GM23338 (cell line): ENCODE measurements at regions not wholly inside any gene's neighbourhood (a gene's known extent, or its start where the extent isn't known, plus 50 kb on each side); places are given as distances from the start of the nearest gene placed in this dataset.

ENCODE experiments used
- EZH2 ChIP-seq: fragments of 200-600 bp; sonication (generic); IDR thresholded peaks from one replicate; pipeline ENCODE4 v1.8.0; 2017; ENCODE audit warnings: antibody characterized with exemption, mild to moderate bottlenecking, low read depth; ENCODE audit not compliant: unreplicated experiment
- EZH2phosphoT487 ChIP-seq: fragments of 200-600 bp; sonication (generic); IDR thresholded peaks from one replicate; pipeline ENCODE4 v1.8.1; 2018; ENCODE audit warnings: antibody characterized with exemption; ENCODE audit not compliant: unreplicated experiment
- JUNB ChIP-seq: IDR thresholded peaks from one replicate; pipeline ENCODE4 v1.6.1; 2016; ENCODE audit warnings: antibody characterized with exemption; ENCODE audit not compliant: unreplicated experiment
- POLR2AphosphoS5 ChIP-seq: IDR thresholded peaks from 2 replicates; pipeline ENCODE4 v1.6.1; 2016; ENCODE audit warnings: antibody characterized with exemption, low read depth
- ZNF331 ChIP-seq: fragments of 250-450 bp; sonication (Bioruptor Pico); IDR thresholded peaks from 2 replicates; pipeline ENCODE4 v1.5.0; 2020; ENCODE audit warnings: low read depth, mild to moderate bottlenecking, moderate library complexity
- TF ChIP-seq, protein P1 (sequence below), 2 experiments: fragments of 200-600 bp in 1 of 2; sonication (generic) in 1 of 2; conservative IDR thresholded peaks; 2 replicates each; pipeline versions ENCODE4 v1.5.1 to v1.6.1; 2016 to 2017; ENCODE audit warnings: antibody characterized with exemption in 2 of 2, low read depth in 2 of 2, mild to moderate bottlenecking in 2 of 2, moderate library complexity in 1 of 2
- TF ChIP-seq, protein P2 (sequence below): IDR thresholded peaks from 2 replicates; pipeline ENCODE4 v1.6.1; 2016; ENCODE audit warnings: antibody characterized with exemption
- TF ChIP-seq, protein P3 (sequence below): IDR thresholded peaks from one replicate; pipeline ENCODE4 v1.6.1; 2018; ENCODE audit warnings: antibody characterized with exemption; ENCODE audit not compliant: unreplicated experiment

DNA sequence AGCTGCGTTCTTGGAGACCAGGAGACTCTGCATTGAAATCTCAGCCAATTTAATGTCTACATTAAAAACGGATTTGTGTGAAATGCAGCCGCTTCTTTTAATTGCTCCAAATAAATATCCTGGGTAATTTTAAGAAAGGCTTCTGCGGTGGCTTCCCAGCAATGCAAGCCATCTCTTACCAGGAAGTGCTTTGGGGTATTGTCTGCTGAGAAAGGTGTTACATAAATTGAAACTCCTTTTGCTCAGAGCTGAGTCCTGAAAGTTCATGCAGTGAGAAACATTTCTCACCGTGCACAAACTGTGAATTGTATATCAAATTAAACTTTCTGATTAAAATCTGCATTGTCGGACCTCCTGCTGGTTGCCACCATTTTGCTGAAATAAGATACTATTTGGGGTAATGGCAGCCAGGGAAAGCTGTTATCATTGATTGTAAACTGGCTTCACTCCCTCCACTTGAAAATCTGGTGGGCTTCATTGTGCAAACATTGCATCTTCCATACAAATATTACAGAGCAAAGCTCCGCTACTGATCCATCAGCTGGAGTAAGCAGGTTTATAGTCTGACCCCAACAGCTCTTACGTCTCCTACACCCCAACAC, 59.5 kb downstream of the ZIC5 start:
- TF ChIP-seq, protein P1, sequence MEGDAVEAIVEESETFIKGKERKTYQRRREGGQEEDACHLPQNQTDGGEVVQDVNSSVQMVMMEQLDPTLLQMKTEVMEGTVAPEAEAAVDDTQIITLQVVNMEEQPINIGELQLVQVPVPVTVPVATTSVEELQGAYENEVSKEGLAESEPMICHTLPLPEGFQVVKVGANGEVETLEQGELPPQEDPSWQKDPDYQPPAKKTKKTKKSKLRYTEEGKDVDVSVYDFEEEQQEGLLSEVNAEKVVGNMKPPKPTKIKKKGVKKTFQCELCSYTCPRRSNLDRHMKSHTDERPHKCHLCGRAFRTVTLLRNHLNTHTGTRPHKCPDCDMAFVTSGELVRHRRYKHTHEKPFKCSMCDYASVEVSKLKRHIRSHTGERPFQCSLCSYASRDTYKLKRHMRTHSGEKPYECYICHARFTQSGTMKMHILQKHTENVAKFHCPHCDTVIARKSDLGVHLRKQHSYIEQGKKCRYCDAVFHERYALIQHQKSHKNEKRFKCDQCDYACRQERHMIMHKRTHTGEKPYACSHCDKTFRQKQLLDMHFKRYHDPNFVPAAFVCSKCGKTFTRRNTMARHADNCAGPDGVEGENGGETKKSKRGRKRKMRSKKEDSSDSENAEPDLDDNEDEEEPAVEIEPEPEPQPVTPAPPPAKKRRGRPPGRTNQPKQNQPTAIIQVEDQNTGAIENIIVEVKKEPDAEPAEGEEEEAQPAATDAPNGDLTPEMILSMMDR (conservative IDR thresholded peaks at IDR 0.05; ENCODE audit: low read depth in 2 of 2) = no peak
- TF ChIP-seq, protein P2, sequence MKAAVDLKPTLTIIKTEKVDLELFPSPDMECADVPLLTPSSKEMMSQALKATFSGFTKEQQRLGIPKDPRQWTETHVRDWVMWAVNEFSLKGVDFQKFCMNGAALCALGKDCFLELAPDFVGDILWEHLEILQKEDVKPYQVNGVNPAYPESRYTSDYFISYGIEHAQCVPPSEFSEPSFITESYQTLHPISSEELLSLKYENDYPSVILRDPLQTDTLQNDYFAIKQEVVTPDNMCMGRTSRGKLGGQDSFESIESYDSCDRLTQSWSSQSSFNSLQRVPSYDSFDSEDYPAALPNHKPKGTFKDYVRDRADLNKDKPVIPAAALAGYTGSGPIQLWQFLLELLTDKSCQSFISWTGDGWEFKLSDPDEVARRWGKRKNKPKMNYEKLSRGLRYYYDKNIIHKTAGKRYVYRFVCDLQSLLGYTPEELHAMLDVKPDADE = no peak
- TF ChIP-seq EZH2 (no peak), EZH2phosphoT487 (no peak), POLR2AphosphoS5 (no peak), ZNF331 (CRISPR knock-in tag) (no peak), JUNB (no peak)
- TF ChIP-seq, protein P3, sequence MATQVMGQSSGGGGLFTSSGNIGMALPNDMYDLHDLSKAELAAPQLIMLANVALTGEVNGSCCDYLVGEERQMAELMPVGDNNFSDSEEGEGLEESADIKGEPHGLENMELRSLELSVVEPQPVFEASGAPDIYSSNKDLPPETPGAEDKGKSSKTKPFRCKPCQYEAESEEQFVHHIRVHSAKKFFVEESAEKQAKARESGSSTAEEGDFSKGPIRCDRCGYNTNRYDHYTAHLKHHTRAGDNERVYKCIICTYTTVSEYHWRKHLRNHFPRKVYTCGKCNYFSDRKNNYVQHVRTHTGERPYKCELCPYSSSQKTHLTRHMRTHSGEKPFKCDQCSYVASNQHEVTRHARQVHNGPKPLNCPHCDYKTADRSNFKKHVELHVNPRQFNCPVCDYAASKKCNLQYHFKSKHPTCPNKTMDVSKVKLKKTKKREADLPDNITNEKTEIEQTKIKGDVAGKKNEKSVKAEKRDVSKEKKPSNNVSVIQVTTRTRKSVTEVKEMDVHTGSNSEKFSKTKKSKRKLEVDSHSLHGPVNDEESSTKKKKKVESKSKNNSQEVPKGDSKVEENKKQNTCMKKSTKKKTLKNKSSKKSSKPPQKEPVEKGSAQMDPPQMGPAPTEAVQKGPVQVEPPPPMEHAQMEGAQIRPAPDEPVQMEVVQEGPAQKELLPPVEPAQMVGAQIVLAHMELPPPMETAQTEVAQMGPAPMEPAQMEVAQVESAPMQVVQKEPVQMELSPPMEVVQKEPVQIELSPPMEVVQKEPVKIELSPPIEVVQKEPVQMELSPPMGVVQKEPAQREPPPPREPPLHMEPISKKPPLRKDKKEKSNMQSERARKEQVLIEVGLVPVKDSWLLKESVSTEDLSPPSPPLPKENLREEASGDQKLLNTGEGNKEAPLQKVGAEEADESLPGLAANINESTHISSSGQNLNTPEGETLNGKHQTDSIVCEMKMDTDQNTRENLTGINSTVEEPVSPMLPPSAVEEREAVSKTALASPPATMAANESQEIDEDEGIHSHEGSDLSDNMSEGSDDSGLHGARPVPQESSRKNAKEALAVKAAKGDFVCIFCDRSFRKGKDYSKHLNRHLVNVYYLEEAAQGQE = no peak
